ENCODE measurements at regions not wholly inside any gene's neighbourhood (a gene's known extent, or its start where the extent isn't known, plus 50 kb on each side); places are given as distances from the start of the nearest gene placed in this dataset.

GRCh38 chr16:27717726-27718125 lies 167.8 kb downstream of the KATNIP start:
- DNase-seq (ENCODE audit: low read depth, low spot score), result no peak

DNA sequence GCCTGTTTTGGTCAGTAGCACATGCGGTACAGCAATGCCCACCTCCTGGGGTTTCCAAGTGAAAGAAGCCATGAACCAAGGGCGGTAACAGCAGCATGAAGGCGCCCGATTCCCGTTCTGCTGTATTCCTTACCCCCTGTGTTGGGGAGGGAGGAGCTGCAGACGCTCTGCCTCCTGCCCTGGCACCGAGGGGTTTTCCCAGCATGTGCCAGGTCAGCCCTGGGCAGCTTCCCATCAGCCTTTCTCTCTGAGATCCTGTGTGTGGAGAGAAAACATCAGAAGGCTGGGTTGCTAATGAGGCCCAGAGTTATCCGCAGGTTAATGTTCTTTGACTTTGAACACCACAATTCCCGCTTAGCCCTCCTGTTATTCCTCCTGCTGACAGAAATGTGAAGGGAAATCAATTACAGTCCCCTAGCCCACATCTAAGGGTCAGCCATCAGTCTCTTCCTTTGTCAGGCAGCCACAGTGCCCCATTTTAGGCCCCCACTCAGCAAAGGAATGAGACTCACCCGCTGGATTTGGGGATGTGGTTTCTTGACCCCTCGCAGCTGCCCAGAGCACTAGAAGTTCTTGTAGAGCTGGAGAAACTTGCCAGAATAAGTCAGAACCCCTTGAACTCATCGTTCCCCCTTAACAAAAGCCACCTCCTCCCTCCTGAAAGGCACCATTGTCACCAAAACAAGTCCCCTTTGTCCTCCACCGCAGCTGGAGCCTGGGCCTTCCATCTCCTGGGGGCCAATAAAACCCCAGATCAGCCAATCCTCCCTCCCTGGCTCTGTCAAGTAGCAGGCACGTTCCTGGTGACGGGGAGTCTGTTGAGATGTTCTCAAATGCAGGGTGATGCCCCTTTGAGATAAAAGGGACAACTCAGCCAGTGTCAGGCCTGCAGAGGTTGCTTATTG lies 168.5 kb downstream of the KATNIP start:
- DNase-seq (ENCODE audit: low read depth, low spot score), result peak; percentile 68

DNA sequence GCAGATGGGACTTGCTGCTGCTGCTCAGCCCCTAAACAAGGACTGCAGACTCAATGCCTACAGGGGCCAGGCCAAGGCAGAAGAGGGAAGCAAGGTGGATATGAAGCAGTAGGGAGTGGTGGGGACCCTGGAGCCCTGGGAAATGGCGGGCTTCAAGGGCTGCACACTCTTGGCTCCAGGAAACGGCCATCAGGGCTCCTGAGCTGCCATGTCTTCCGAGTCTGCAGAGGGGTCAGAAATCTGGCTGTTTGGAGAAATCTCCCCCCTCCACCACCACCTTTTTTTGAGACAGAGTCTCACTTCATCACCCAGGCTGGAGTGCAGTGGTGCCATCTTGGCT lies 169.1 kb downstream of the KATNIP start:
- no peak for DNase-seq (ENCODE audit: low read depth, low spot score)

DNA sequence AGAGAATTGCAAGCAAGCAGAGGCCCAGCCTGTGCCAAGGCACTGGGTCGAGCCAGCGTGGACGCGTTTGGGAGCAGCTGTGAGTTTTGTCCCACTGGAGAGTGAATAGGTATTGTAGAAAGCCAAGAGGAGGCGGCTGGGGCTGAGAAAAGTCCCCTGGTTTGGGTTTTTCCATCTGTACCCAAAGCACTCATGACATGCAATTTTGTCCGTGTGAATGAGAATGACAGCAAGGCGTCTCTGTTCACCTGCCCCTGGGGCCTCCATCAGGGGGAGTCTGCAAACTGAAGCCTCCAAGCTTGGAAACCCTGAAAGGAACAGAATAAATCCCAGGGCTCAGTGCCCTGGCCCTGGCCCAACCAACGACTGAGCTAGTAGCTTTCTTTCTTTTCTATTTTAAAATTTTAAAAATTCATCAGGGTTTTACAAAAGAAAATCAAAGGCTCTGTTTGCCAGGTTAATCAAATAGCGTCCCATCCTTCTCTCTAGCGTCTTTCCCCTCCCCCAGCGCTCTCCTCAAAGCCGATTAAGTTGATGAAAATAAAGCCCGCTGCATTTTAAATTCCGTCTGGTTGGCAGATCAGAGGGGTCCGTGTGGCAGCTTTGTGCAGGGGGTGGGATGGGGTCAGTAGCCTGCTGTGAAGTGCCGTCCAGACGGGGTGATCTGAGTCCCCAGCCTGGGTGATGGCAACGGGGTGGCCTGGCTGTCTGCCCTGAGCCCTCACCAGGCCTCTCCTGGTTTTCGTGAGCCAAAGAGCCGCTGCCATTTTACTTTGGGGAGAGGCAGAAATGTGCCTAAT lies 171.0 kb downstream of the KATNIP start:
- DNase-seq (ENCODE audit: low read depth, low spot score), result peak; percentile 30

- DNase-seq (ENCODE audit: low read depth, low spot score), result peak; percentile 78
These were observed 171.7 kb downstream of the KATNIP start for GRCh38 chr16:27721531-27722181.

- no peak for DNase-seq (ENCODE audit: low read depth, low spot score)
These were observed 172.3 kb downstream of the KATNIP start for GRCh38 chr16:27722207-27722606.

DNA sequence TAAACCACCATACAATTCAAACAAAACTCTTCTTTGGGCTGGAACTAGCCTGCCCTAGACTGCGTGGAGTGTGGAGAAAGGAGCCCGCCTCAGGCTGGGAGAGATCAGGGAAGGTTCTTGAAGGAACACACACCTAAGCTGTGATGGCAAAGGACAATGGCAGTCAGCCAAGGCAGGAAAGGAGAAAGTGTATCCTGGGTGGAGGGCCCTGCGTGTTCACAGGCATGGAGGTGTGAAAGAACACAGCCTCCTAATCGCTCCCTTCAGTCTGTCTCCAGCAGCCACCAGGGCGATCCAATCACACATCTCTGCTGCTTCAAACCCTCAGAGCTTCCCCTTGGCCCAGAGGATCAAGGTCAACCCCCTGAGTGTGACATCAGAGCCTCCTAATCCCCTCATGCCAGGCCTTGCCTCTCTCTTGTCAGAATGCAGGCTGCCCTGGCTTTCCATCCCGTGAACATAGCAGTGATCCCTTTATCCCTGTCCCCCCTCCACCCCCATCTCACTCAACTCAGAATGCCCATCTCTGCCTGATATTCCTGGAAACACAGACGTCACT lies 173.0 kb downstream of the KATNIP start:
- DNase-seq (ENCODE audit: low read depth, low spot score), result no peak

GRCh38 chr16:27723711-27724481 lies 174.0 kb downstream of the KATNIP start:
- DNase-seq (ENCODE audit: low read depth, low spot score), result no peak

DNA sequence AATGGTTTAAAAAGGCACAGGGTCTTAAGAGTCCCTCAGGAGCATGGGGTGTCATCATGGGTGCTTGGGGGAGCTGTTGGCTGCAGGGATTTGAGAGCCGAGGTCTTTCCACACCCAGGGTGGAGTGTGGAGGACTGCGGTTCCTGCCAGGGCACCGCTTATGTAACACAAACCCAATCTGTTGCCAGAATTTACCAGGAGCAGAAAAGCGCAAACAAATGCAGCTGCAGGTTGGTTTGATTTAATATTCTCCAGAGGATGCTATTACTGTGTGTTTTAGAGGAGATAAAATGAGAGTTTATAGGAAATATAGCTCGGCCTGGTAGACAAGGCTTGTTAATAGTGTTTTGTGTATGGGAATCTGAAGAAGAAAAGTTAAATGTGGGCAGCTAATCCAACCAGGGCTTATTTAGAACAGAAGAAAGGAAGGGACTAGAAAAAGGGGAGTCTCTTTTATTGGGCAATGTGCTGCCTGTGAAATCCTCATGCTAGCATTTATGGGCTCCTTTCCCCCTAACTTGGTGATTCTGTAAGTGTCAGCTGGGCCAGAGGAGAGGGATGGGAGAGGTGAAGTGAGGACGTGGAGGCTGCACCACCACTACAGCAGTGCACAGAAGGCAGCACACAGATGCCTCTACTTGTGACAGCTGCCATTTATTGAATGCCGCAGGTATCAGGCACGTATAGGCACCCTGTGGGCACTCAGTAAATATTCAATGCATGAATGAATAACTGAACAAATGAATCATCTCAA lies 174.7 kb downstream of the KATNIP start:
- no peak for DNase-seq (ENCODE audit: low read depth, low spot score)

GRCh38 chr16:27725236-27726000 lies 175.5 kb downstream of the KATNIP start:
- no peak for DNase-seq (ENCODE audit: low read depth, low spot score)

- DNase-seq (ENCODE audit: low read depth, low spot score), result no peak
These were observed 176.8 kb downstream of the KATNIP start for GRCh38 chr16:27726621-27727261.

- no peak for DNase-seq (ENCODE audit: low read depth, low spot score)
These were observed 178.0 kb downstream of the KATNIP start for GRCh38 chr16:27727941-27728340.

DNA sequence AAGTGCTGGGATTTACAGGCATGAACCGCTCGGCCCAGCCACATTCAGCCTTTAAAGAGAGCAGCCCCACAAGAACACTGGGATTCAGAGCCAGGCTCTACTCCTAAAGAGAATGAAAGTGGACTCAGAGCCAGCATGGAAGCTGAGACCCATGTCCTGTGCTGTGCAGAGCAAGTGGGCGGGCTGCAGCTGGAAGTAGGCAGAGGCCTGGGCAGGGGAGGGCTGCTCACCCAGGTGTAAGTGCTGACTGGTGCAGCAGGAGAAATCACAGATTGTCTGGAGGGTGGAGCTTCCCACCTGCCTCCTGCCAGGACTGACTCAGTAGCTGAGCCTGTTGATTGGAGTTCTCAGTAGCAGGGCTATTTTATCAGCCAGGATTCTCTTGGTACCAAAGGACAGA lies 178.7 kb downstream of the KATNIP start:
- DNase-seq (ENCODE audit: low read depth, low spot score), result no peak

GRCh38 chr16:27729516-27730304 lies 179.8 kb downstream of the KATNIP start:
- no peak for DNase-seq (ENCODE audit: low read depth, low spot score)

DNA sequence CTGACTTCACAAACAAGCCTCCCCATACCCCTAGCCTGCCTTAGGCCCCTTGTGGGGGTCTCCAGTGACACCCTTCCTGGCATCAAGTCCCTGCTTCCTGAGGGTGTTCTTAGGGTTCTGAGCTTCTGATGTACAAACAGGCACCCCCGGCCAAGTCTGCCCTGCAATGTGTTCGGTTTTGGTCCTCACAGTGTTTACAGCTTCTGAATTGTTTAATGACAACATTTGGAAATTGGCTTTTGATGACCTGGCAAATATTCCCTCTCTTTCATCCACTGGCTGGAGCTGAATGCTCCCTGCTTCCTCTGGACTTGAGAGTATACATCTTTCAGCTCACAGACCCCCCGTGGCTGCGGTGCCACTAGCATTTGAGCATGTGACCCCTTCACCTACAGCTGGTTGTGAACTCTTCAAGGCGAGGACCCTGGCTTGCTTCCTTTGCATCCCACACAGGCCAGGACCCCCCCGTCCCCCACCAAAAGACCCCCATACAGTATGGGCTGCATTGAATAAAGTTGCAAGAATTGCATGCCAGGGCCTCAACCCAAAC lies 180.8 kb downstream of the KATNIP start:
- no peak for DNase-seq (ENCODE audit: low read depth, low spot score)

DNA sequence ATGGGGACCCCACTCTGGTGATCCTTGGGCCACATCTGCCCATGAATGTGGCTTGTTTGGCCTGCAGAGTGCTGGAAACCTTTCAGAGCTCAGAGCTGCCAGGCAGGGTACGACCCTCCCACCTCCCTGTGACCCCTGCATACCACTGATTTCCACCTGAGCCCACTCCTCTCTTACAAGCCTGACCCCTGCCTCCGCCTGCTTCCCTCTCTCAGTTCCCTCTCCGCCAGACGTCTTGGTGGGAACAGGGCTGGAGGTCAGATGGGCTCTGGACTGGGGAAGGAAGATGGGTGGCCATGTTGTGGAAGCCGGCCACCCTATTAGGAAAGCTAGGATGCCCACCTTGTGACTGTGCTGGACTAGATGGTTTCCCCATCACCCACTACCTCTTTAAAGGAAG lies 185.1 kb downstream of the KATNIP start:
- no peak for DNase-seq (ENCODE audit: low read depth, low spot score)

DNA sequence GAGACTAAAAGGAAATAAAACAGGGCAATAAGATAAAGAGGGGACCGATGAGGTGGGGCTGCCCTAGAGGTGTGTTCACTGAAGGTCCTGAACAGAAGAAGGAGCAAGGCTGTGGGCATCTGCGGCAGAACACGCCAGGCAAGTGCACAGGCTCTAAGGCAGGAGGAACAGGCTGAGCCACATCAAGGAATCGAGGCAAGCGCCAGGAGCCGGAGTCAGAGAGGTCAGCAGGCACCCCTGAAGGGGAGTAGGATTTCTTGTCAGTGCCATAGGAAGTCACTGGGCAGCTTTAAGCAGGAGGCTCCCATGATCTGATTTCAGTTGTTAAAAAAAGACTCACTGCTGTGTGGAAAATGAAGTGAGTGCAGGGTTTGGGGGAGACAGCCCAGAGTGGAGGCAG lies 186.5 kb downstream of the KATNIP start:
- no peak for DNase-seq (ENCODE audit: low read depth, low spot score)

- DNase-seq (ENCODE audit: low read depth, low spot score), result no peak
These were observed 187.6 kb downstream of the KATNIP start for GRCh38 chr16:27737513-27737912.
